Fibroblast of lung (primary cell): ENCODE measurements at regions not wholly inside any gene's neighbourhood (a gene's known extent, or its start where the extent isn't known, plus 50 kb on each side); places are given as distances from the start of the nearest gene placed in this dataset.

Source experiments
- EZH2 ChIP-seq: IDR thresholded peaks from 2 replicates; pipeline ENCODE4 v1.5.1; 2012; ENCODE audit warnings: low read length, control low read depth, mild to moderate bottlenecking; ENCODE audit errors: missing control alignments
- TF ChIP-seq, protein P1 (sequence below), 2 donors: IDR thresholded peaks in 1 of 2; conservative IDR thresholded peaks in 1 of 2; 1 replicate in 1 of 2; 2 replicates in 1 of 2; pipeline ENCODE4 v1.5.1; 2011 to 2012; ENCODE audit warnings: low read length in 2 of 2, control low read depth in 1 of 2, inconsistent platforms in 1 of 2, low read depth in 1 of 2, mild to moderate bottlenecking in 1 of 2

DNA sequence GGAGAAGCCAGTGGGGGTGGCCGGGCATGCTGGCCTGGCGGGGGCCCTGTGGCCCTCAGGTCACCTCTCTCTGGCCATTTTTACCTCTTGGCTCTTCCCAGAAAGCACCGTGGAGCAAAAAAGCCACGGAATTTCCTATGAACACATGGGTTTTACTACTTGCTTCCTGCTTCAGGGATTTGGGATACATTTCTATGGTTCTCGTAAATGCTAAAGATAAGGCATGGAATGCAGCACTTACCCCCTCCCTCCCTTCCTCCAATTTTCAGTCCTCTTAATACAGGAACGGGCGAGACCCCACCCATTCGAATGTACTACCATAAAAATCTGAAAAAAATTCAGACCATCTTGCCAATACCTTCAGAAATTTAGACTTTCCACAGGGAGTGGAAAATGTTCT lies 279.7 kb downstream of the ARHGAP12 start:
- TF ChIP-seq, protein P1, sequence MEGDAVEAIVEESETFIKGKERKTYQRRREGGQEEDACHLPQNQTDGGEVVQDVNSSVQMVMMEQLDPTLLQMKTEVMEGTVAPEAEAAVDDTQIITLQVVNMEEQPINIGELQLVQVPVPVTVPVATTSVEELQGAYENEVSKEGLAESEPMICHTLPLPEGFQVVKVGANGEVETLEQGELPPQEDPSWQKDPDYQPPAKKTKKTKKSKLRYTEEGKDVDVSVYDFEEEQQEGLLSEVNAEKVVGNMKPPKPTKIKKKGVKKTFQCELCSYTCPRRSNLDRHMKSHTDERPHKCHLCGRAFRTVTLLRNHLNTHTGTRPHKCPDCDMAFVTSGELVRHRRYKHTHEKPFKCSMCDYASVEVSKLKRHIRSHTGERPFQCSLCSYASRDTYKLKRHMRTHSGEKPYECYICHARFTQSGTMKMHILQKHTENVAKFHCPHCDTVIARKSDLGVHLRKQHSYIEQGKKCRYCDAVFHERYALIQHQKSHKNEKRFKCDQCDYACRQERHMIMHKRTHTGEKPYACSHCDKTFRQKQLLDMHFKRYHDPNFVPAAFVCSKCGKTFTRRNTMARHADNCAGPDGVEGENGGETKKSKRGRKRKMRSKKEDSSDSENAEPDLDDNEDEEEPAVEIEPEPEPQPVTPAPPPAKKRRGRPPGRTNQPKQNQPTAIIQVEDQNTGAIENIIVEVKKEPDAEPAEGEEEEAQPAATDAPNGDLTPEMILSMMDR (conservative IDR thresholded peaks at IDR 0.05 in 1 of 2, IDR thresholded peaks at IDR 0.05 in 1 of 2; ENCODE audit: low read depth in 1 of 2, low read length in 2 of 2), result no peak
- no peak for TF ChIP-seq EZH2
